WTC11 (cell line): ENCODE measurements at regions not wholly inside any gene's neighbourhood (a gene's known extent, or its start where the extent isn't known, plus 50 kb on each side); places are given as distances from the start of the nearest gene placed in this dataset.

ENCODE experiments used
- AFF4 ChIP-seq: sonication (generic); formaldehyde crosslinking; IDR thresholded peaks from 2 replicates; pipeline ENCODE4 v1.8.1; 2023; ENCODE audit warnings: mild to moderate bottlenecking, missing genetic modification reagents, borderline replicate concordance
- CBFB ChIP-seq: sonication (generic); formaldehyde crosslinking; IDR thresholded peaks from 2 replicates; pipeline ENCODE4 v1.8.1; 2022; ENCODE audit warnings: mild to moderate bottlenecking, low read depth, missing genetic modification reagents
- CTCF ChIP-seq: fragments of 200-600 bp; IDR thresholded peaks from 2 replicates; pipeline ENCODE4 v1.8.0; 2022; ENCODE audit warnings: antibody characterized with exemption
- JUN ChIP-seq: sonication (generic); formaldehyde crosslinking; IDR thresholded peaks from 2 replicates; pipeline ENCODE4 v1.8.0; 2023; ENCODE audit warnings: mild to moderate bottlenecking, missing genetic modification reagents
- MAX ChIP-seq: sonication (generic); formaldehyde crosslinking; IDR thresholded peaks from 2 replicates; pipeline ENCODE4 v1.8.0; 2022; ENCODE audit warnings: mild to moderate bottlenecking, missing genetic modification reagents
- MYBL2 ChIP-seq: sonication (generic); formaldehyde crosslinking; IDR thresholded peaks from 2 replicates; pipeline ENCODE4 v1.8.1; 2023; ENCODE audit warnings: mild to moderate bottlenecking, moderate library complexity, missing genetic modification reagents
- NR2C2 ChIP-seq: sonication (generic); formaldehyde crosslinking; IDR thresholded peaks from 2 replicates; pipeline ENCODE4 v1.8.0; 2022; ENCODE audit warnings: mild to moderate bottlenecking, missing genetic modification reagents
- SP1 ChIP-seq: sonication (generic); formaldehyde crosslinking; conservative IDR thresholded peaks from 2 replicates; pipeline ENCODE4 v1.8.1; 2022; ENCODE audit warnings: missing genetic modification reagents
- TCF7 ChIP-seq: sonication (generic); formaldehyde crosslinking; IDR thresholded peaks from 2 replicates; pipeline ENCODE4 v1.8.0; 2022; ENCODE audit warnings: mild to moderate bottlenecking, low read depth, missing genetic modification reagents, moderate library complexity
- TEAD1 ChIP-seq: sonication (generic); formaldehyde crosslinking; IDR thresholded peaks from 2 replicates; pipeline ENCODE4 v1.8.0; 2022; ENCODE audit warnings: mild to moderate bottlenecking, missing genetic modification reagents
- ZSCAN18 ChIP-seq: fragments of 250-450 bp; sonication (Bioruptor Pico); IDR thresholded peaks from 2 replicates; pipeline ENCODE4 v2.1.2; 2022; ENCODE audit warnings: mild to moderate bottlenecking, moderate library complexity

GRCh38 chr10:8840356-8840755 is 785.9 kb downstream of the GATA3 start:
- TF ChIP-seq TCF7 (CRISPR knock-in tag) (no peak), SP1 (CRISPR knock-in tag) (no peak), MAX (CRISPR knock-in tag) (no peak), CTCF (no peak), NR2C2 (CRISPR knock-in tag) (no peak), CBFB (CRISPR knock-in tag) (no peak), AFF4 (CRISPR knock-in tag) (no peak), ZSCAN18 (CRISPR knock-in tag) (no peak), JUN (CRISPR knock-in tag) (no peak), TEAD1 (CRISPR knock-in tag) (no peak), MYBL2 (CRISPR knock-in tag) (no peak)
